H1 (cell line): ENCODE measurements at regions not wholly inside any gene's neighbourhood (a gene's known extent, or its start where the extent isn't known, plus 50 kb on each side); places are given as distances from the start of the nearest gene placed in this dataset.

Experiments used
- CBX8 ChIP-seq: fragments of 300-800, 300-1000 bp; sonication (generic); IDR thresholded peaks from 2 replicates; pipeline ENCODE4 v1.7.1; 2016; ENCODE audit warnings: low read depth, low read length, borderline replicate concordance
- CHD7 ChIP-seq: fragments of 300-600 bp; sonication (generic); IDR thresholded peaks from 2 replicates; pipeline ENCODE4 v1.7.1; 2012; ENCODE audit warnings: low read length, moderate library complexity, mild to moderate bottlenecking, inconsistent platforms; ENCODE audit not compliant: insufficient replicate concordance
- FOSL1 ChIP-seq: IDR thresholded peaks from 2 replicates; pipeline ENCODE4 v1.6.1; 2011; ENCODE audit warnings: mild to moderate bottlenecking, low read depth, low read length, moderate library complexity; ENCODE audit not compliant: insufficient read depth
- MAFK ChIP-seq: IDR thresholded peaks from 2 replicates; pipeline ENCODE4 v1.6.1; 2012; ENCODE audit warnings: low read depth, mild to moderate bottlenecking, improper control_type of control experiment, low read length
- POLR2A ChIP-seq, 2 experiments: IDR thresholded peaks; 1 replicate in 1 of 2; 2 replicates in 1 of 2; pipeline ENCODE4 v1.6.1; 2011; ENCODE audit warnings: low read depth in 2 of 2, low read length in 2 of 2, mild to moderate bottlenecking in 2 of 2; ENCODE audit errors: control extremely low read depth in 1 of 2

GRCh38 chr15:61764981-61765380 is 295.3 kb downstream of the VPS13C start (continued):
- TF ChIP-seq CHD7 (no peak), FOSL1 (no peak), CBX8 (no peak), MAFK (no peak), POLR2A (IDR thresholded peaks at IDR 0.05; ENCODE audit: control extremely low read depth in 1 of 2, low read depth in 2 of 2, low read length in 2 of 2) (no peak)
- TF ChIP-seq, all 59 proteins: peak for 0
